ENCODE measurements at regions not wholly inside any gene's neighbourhood (a gene's known extent, or its start where the extent isn't known, plus 50 kb on each side); places are given as distances from the start of the nearest gene placed in this dataset.

DNA sequence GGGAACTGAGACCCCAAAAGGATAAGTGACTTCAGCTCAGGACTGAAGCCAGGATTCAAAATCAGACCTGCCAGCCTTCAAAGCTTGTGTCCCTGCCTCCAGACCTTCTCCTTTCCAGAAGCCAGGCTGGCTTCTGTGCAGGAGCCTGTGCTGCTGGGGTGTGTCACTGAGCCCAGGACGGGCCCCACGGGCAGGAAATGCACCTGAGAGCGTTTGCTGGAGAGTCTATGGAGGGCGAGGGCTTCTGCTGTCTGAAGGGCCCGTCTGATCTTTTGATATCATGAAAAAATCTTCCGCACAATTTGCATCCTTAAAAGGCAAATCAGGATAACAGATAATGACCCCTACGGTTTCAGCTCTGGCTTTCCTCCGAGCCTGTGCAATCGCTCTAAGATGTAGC, 125.4 kb downstream of the FAM43A start:
- H3K27me3 ChIP-seq, result no peaks in the 10 kb centered on the region
- H3K4me3 ChIP-seq, result no peak overlapping the region
- TF ChIP-seq POLR2A (IDR thresholded peaks at IDR 0.05), result no peak
- TF ChIP-seq, protein P1, sequence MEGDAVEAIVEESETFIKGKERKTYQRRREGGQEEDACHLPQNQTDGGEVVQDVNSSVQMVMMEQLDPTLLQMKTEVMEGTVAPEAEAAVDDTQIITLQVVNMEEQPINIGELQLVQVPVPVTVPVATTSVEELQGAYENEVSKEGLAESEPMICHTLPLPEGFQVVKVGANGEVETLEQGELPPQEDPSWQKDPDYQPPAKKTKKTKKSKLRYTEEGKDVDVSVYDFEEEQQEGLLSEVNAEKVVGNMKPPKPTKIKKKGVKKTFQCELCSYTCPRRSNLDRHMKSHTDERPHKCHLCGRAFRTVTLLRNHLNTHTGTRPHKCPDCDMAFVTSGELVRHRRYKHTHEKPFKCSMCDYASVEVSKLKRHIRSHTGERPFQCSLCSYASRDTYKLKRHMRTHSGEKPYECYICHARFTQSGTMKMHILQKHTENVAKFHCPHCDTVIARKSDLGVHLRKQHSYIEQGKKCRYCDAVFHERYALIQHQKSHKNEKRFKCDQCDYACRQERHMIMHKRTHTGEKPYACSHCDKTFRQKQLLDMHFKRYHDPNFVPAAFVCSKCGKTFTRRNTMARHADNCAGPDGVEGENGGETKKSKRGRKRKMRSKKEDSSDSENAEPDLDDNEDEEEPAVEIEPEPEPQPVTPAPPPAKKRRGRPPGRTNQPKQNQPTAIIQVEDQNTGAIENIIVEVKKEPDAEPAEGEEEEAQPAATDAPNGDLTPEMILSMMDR (IDR thresholded peaks at IDR 0.05), result no peak
- intact Hi-C loops (cut with DNase I; ENCODE audit: low total_unique reads), result no loop called here
- no peak for DNase-seq
- WGBS, 2 donors, result 76 to 93% methylated on average over 9 of the region's 9 CpGs
- H3K36me3 ChIP-seq (ENCODE audit: low read depth, missing control alignments), result no peaks in the 10 kb centered on the region
- H3K4me1 ChIP-seq, result no peaks in the 10 kb centered on the region
- no peaks in the 10 kb centered on the region for H3K9me3 ChIP-seq
- H3K27ac ChIP-seq, result no peak overlapping the region

GRCh38 chr3:194812176-194812575, 126.5 kb downstream of the FAM43A start:
- H3K27me3 ChIP-seq, result no peaks in the 10 kb centered on the region
- intact Hi-C loops (cut with DNase I; ENCODE audit: low total_unique reads), result no loop called here
- no peaks in the 10 kb centered on the region for H3K4me1 ChIP-seq
- no peak overlapping the region for H3K4me3 ChIP-seq
- H3K9me3 ChIP-seq, result no peaks in the 10 kb centered on the region
- DNase-seq, result no peak
- no peak overlapping the region for H3K27ac ChIP-seq
- TF ChIP-seq, protein P1 (IDR thresholded peaks at IDR 0.05), result no peak
- TF ChIP-seq POLR2A (IDR thresholded peaks at IDR 0.05), result no peak
- 84 to 87% methylated on average over 10 of the region's 10 CpGs for WGBS, 2 donors
- no peaks in the 10 kb centered on the region for H3K36me3 ChIP-seq (ENCODE audit: low read depth, missing control alignments)

DNA sequence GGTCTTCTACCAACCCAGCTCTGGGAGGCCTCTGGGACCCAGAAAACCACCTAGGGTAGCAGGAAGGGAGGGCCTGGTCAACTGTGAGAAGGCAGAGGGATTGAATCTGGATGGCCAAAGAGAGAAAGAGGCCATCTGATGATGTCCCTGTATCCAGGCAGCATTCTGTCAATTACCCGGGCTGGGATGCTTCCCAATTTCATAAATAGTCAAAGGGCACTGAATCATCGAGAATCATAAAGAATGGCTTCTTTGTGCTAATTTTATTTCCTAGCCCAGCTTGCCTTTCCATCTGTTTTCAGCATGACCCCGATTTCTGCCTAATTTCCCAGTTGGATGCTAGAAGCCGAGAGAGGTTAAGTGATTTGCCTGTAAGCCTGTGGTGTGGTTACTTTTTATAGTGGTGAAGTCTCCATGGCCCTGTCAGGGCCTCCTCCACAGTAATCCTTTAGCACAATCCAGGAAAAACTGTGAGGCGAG, 129.2 kb downstream of the FAM43A start:
- intact Hi-C loops (cut with DNase I; ENCODE audit: low total_unique reads), result no loop called here
- H3K4me1 ChIP-seq, result no peaks in the 10 kb centered on the region
- H3K27me3 ChIP-seq, result no peaks in the 10 kb centered on the region
- 82 to 92% methylated on average over 5 of the region's 5 CpGs for WGBS, 2 donors
- H3K36me3 ChIP-seq (ENCODE audit: low read depth, missing control alignments), result no peaks in the 10 kb centered on the region
- DNase-seq, result no peak
- H3K9me3 ChIP-seq, result no peaks in the 10 kb centered on the region
- H3K27ac ChIP-seq, result no peak overlapping the region
- TF ChIP-seq, protein P1 (IDR thresholded peaks at IDR 0.05), result no peak
- no peak for TF ChIP-seq POLR2A (IDR thresholded peaks at IDR 0.05)
- no peak overlapping the region for H3K4me3 ChIP-seq

DNA sequence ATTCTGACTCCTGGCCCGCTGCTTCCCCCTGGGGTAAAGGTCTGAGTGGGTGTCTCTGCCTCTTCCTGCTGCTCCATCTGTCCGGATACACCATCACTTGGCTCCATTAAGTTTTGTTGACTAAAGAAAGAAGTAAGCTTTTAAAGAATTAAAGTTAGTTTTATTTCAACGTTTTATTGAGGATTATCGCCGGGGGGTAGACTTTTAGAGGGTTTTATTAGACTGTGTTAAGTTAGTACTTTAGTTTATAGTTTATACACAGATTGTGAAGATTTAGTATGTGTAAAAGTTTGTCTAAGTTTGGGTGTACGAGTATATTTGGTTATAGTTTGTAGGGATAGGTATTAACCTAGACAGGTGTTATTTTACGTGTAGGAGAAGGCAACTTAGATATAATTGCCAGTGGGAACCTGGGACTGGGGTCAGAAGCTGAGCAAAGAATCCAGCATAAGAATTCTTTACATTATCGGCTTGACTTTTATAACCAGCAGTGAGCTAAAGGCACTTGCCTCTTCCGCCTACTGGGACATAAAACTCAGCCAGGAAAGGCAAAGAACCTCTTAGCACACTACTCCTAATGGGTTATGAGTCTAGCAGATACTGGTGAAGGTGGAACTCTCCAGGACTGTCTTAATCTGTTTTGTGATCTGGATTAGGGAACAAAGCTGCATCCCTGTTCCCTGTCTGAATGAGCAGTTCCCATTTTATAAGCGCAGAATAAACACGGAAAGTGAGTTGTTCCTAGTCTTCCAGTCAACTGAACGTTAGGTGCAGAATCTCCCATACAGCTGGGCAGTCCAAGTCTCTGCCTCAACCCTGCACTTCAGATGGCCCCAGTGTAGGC, 131.3 kb downstream of the FAM43A start:
- DNase-seq, result no peak
- no peak for TF ChIP-seq POLR2A (IDR thresholded peaks at IDR 0.05)
- TF ChIP-seq, protein P1 (IDR thresholded peaks at IDR 0.05), result no peak
- WGBS, 2 donors, result 93 to 94% methylated on average over 11 to 12 of the region's 12 CpGs
- no peak overlapping the region for H3K4me3 ChIP-seq
- no peaks in the 10 kb centered on the region for H3K4me1 ChIP-seq
- H3K27ac ChIP-seq, result no peak overlapping the region
- H3K27me3 ChIP-seq, result no peaks in the 10 kb centered on the region
- H3K9me3 ChIP-seq, result no peaks in the 10 kb centered on the region
- no peaks in the 10 kb centered on the region for H3K36me3 ChIP-seq (ENCODE audit: low read depth, missing control alignments)
- intact Hi-C loops (cut with DNase I; ENCODE audit: low total_unique reads), result no loop called here

- TF ChIP-seq, protein P1 (IDR thresholded peaks at IDR 0.05), result no peak
- no peaks in the 10 kb centered on the region for H3K36me3 ChIP-seq (ENCODE audit: low read depth, missing control alignments)
- H3K4me3 ChIP-seq, result no peak overlapping the region
- intact Hi-C loops (cut with DNase I; ENCODE audit: low total_unique reads), result no loop called here
- DNase-seq, result no peak
- no peaks in the 10 kb centered on the region for H3K9me3 ChIP-seq
- no peaks in the 10 kb centered on the region for H3K4me1 ChIP-seq
- no peaks in the 10 kb centered on the region for H3K27me3 ChIP-seq
- WGBS, 2 donors, result 68% methylated on average over 4 of the region's 4 CpGs; no CpG with 5 or more reads in 1 of the 2 donors
- H3K27ac ChIP-seq, result no peak overlapping the region
These were observed 131.9 kb downstream of the FAM43A start for GRCh38 chr3:194817592-194817930.

All from testis (tissue), 2 donors.